ENCODE measurements at regions not wholly inside any gene's neighbourhood (a gene's known extent, or its start where the extent isn't known, plus 50 kb on each side); places are given as distances from the start of the nearest gene placed in this dataset.
"Not testable (repeated sequence)": the region's sequence is repeated elsewhere in the genome, so short reads cannot be mapped to it uniquely, and the experiment has no call there.

- DNase-seq (ENCODE audit: low read depth in 2 of 3, low spot score in 2 of 3) = no peak
Measured at GRCh38 chr21:18705971-18706370, 302.4 kb upstream of the TMPRSS15 start.

- no peak for DNase-seq (ENCODE audit: low read depth in 2 of 3, low spot score in 2 of 3)
Measured at GRCh38 chr21:18711662-18712061, 308.1 kb upstream of the TMPRSS15 start.

GRCh38 chr21:18715606-18716005, 312.0 kb upstream of the TMPRSS15 start:
- DNase-seq (ENCODE audit: low read depth in 2 of 3, low spot score in 2 of 3) = no peak

GRCh38 chr21:18716578-18717138, 313.1 kb upstream of the TMPRSS15 start:
- DNase-seq (ENCODE audit: low read depth in 2 of 3, low spot score in 2 of 3) = no peak

GRCh38 chr21:18722193-18722592, 318.6 kb upstream of the TMPRSS15 start:
- no peak for DNase-seq (ENCODE audit: low read depth in 2 of 3, low spot score in 2 of 3)

- no peak for DNase-seq (ENCODE audit: low read depth in 2 of 3, low spot score in 2 of 3)
Measured at GRCh38 chr21:18723171-18723570, 319.6 kb upstream of the TMPRSS15 start.

GRCh38 chr21:18725653-18726052, 322.1 kb upstream of the TMPRSS15 start:
- DNase-seq (ENCODE audit: low read depth in 2 of 3, low spot score in 2 of 3) = no peak

GRCh38 chr21:18741954-18742353, 338.4 kb upstream of the TMPRSS15 start:
- no peak for DNase-seq (ENCODE audit: low read depth in 2 of 3, low spot score in 2 of 3)

GRCh38 chr21:18743531-18743930, 339.9 kb upstream of the TMPRSS15 start:
- DNase-seq (ENCODE audit: low read depth in 2 of 3, low spot score in 2 of 3) = no peak

GRCh38 chr21:18744840-18745239, 341.3 kb upstream of the TMPRSS15 start:
- DNase-seq (ENCODE audit: low read depth in 2 of 3, low spot score in 2 of 3) = no peak

GRCh38 chr21:18752894-18753293, 349.3 kb upstream of the TMPRSS15 start:
- DNase-seq (ENCODE audit: low read depth in 2 of 3, low spot score in 2 of 3) = not testable (repeated sequence)

GRCh38 chr21:18756272-18756671, 352.7 kb upstream of the TMPRSS15 start:
- not testable (repeated sequence) for DNase-seq (ENCODE audit: low read depth in 2 of 3, low spot score in 2 of 3)

GRCh38 chr21:18759267-18759666, 355.7 kb upstream of the TMPRSS15 start:
- no peak for DNase-seq (ENCODE audit: low read depth in 2 of 3, low spot score in 2 of 3)

GRCh38 chr21:18759751-18760161, 356.2 kb upstream of the TMPRSS15 start:
- no peak for DNase-seq (ENCODE audit: low read depth in 2 of 3, low spot score in 2 of 3)

GRCh38 chr21:18760247-18760646, 356.7 kb upstream of the TMPRSS15 start:
- no peak for DNase-seq (ENCODE audit: low read depth in 2 of 3, low spot score in 2 of 3)

- DNase-seq (ENCODE audit: low read depth in 2 of 3, low spot score in 2 of 3) = no peak
Measured at GRCh38 chr21:18764720-18765119, 361.1 kb upstream of the TMPRSS15 start.

GRCh38 chr21:18769599-18769998, 366.0 kb upstream of the TMPRSS15 start:
- DNase-seq (ENCODE audit: low read depth in 2 of 3, low spot score in 2 of 3) = no peak

GRCh38 chr21:18771845-18772380, 368.3 kb upstream of the TMPRSS15 start:
- DNase-seq (ENCODE audit: low read depth in 2 of 3, low spot score in 2 of 3) = no peak

- no peak for DNase-seq (ENCODE audit: low read depth in 2 of 3, low spot score in 2 of 3)
Measured at GRCh38 chr21:18772404-18772803, 368.8 kb upstream of the TMPRSS15 start.

- no peak for DNase-seq (ENCODE audit: low read depth in 2 of 3, low spot score in 2 of 3)
Measured at GRCh38 chr21:18772897-18773296, 369.3 kb upstream of the TMPRSS15 start.

GRCh38 chr21:18776936-18777335, 373.4 kb upstream of the TMPRSS15 start:
- DNase-seq (ENCODE audit: low read depth in 2 of 3, low spot score in 2 of 3) = no peak

GRCh38 chr21:18782721-18783120, 379.1 kb upstream of the TMPRSS15 start:
- DNase-seq (ENCODE audit: low read depth in 2 of 3, low spot score in 2 of 3) = no peak

- no peak for DNase-seq (ENCODE audit: low read depth in 2 of 3, low spot score in 2 of 3)
Measured at GRCh38 chr21:18801468-18801867, 397.9 kb upstream of the TMPRSS15 start.
